K562 (cell line): ENCODE measurements at regions not wholly inside any gene's neighbourhood (a gene's known extent, or its start where the extent isn't known, plus 50 kb on each side); places are given as distances from the start of the nearest gene placed in this dataset.

Experiments used
- ATAC-seq: fragments of 200-7000 bp; cut with Tn5 transposase; 3 replicates; pipeline ENCODE4 v1.9.1; 2020; ENCODE audit warnings: moderate library complexity
- BruUV-seq: library from RNA; stranded (reverse); fragments of 400-500 nt; replicated peaks from 2 replicates; lab custom pipeline; 2021; lab: Mats Ljungman, UMichigan
- CTCF ChIA-PET: fragments of 300-600 bp; formaldehyde crosslinking; extraction: SDS; loops from one replicate; lab custom pipeline; 2021; ENCODE audit warnings: low intra/inter-chr PET ratio; lab: Yijun Ruan, JAX
- POLR2A ChIA-PET: fragments of 300-600, 350-650 bp; sonication (Branson Sonifier 250); formaldehyde crosslinking; extraction: SDS; loops from one replicate; lab custom pipeline; 2021; ENCODE audit warnings: antibody characterized with exemption, inconsistent platforms; lab: Yijun Ruan, JAX
- DNase-seq, 4 experiments: peaks; one replicate each; pipeline versions ENCODE4 v3.0.0 to v3.0.0-alpha.2; 2011 to 2018; ENCODE audit warnings: low spot score in 3 of 4, mixed read lengths in 3 of 4; ENCODE audit errors: extremely low read depth in 1 of 4
- FAIRE-seq: peaks from 2 replicates; lab custom pipeline; 2011; peaks lifted over from hg19 to GRCh38; lab: Jason Lieb, UNC
- H2AFZ ChIP-seq: 2 replicates; pipeline ENCODE4 v1.6.0; 2011; ENCODE audit warnings: low read depth, low read length, control low read depth, inconsistent platforms
- H3K27ac ChIP-seq: fragments of 200-600 bp; 3 replicates; pipeline ENCODE4 v1.8.0; 2011; ENCODE audit warnings: low read depth, mild to moderate bottlenecking, control low read depth, inconsistent platforms, low read length, moderate library complexity, mixed read lengths; ENCODE audit errors: extremely low read depth
- H3K27me3 ChIP-seq, 2 experiments: fragments of 300-600 bp in 1 of 2; 2 replicates in 1 of 2; 3 replicates in 1 of 2; pipeline versions ENCODE4 v1.6.0 to v1.8.0; 2011; ENCODE audit warnings: inconsistent platforms in 2 of 2, low read length in 2 of 2, mild to moderate bottlenecking in 1 of 2, mixed read lengths in 1 of 2, moderate library complexity in 1 of 2; ENCODE audit not compliant: control insufficient read depth in 2 of 2, insufficient read depth in 2 of 2
- H3K36me3 ChIP-seq: fragments of 300-600 bp; 3 replicates; pipeline ENCODE4 v1.8.0; 2011; ENCODE audit warnings: mild to moderate bottlenecking, low read length, inconsistent platforms; ENCODE audit not compliant: control insufficient read depth, insufficient read depth
- H3K4me1 ChIP-seq, 2 experiments: fragments of 200-600 bp in 1 of 2; replicated peaks in 1 of 2; 2 replicates in 1 of 2; 3 replicates in 1 of 2; pipeline versions ENCODE4 v1.5.1 to v1.8.0; 2011; ENCODE audit warnings: inconsistent platforms in 2 of 2, low read length in 2 of 2, mild to moderate bottlenecking in 1 of 2, mixed read lengths in 1 of 2, moderate library complexity in 1 of 2; ENCODE audit not compliant: control insufficient read depth in 2 of 2, insufficient read depth in 2 of 2
- H3K4me2 ChIP-seq: 2 replicates; pipeline ENCODE4 v1.6.1; 2011; ENCODE audit warnings: low read length, control low read depth, inconsistent platforms, mixed read lengths; ENCODE audit not compliant: insufficient read depth
- H3K4me3 ChIP-seq: fragments of 200-600 bp; sonication (generic), shearing (Covaris generic); 2 replicates; pipeline ENCODE4 v1.5.1; 2016; ENCODE audit warnings: control low read depth, inconsistent platforms
- H3K79me2 ChIP-seq: fragments of 200-600 bp; 3 replicates; pipeline ENCODE4 v1.8.0; 2011; ENCODE audit warnings: low read length, inconsistent platforms; ENCODE audit not compliant: control insufficient read depth, insufficient read depth
- H3K9ac ChIP-seq, 2 experiments: 2 replicates each; pipeline versions ENCODE4 v1.6.0 to v1.6.1; 2011; ENCODE audit warnings: low read depth in 2 of 2, low read length in 2 of 2, control low read depth in 1 of 2, inconsistent platforms in 1 of 2, mild to moderate bottlenecking in 1 of 2, mixed read lengths in 1 of 2; ENCODE audit not compliant: insufficient read depth in 1 of 2
- H3K9me1 ChIP-seq: one replicate; pipeline ENCODE4 v1.6.0; 2011; ENCODE audit warnings: inconsistent platforms, mild to moderate bottlenecking, low read length, moderate library complexity; ENCODE audit not compliant: control insufficient read depth, insufficient read depth
- H3K9me3 ChIP-seq: replicated peaks from 2 replicates; pipeline ENCODE4 v1.5.1; 2011; ENCODE audit warnings: low read depth, low read length, inconsistent platforms; ENCODE audit not compliant: control insufficient read depth, insufficient read depth
- H4K20me1 ChIP-seq: replicated peaks from 2 replicates; pipeline ENCODE4 v1.6.1; 2011; ENCODE audit warnings: low read length, inconsistent platforms, mixed read lengths; ENCODE audit not compliant: control insufficient read depth, insufficient read depth
- CBFA2T2 ChIP-seq: fragments of 450-650 bp; conservative IDR thresholded peaks from 2 replicates; pipeline ENCODE4 v1.6.1; 2017; ENCODE audit warnings: mild to moderate bottlenecking
- CREB1 ChIP-seq, 2 experiments: sonication (generic) in 1 of 2; formaldehyde crosslinking in 1 of 2; IDR thresholded peaks; 2 replicates each; pipeline versions ENCODE4 v1.6.1 to v1.8.0; 2012 to 2022; ENCODE audit warnings: inconsistent platforms in 1 of 2, mild to moderate bottlenecking in 1 of 2, missing genetic modification reagents in 1 of 2, moderate library complexity in 1 of 2
- ETV5 ChIP-seq: sonication (generic); formaldehyde crosslinking; IDR thresholded peaks from 2 replicates; pipeline ENCODE4 v1.4.0; 2020; ENCODE audit warnings: low read depth, mild to moderate bottlenecking, missing genetic modification reagents
- FIP1L1 ChIP-seq: fragments of 200-400 bp; formaldehyde crosslinking; IDR thresholded peaks from 2 replicates; pipeline ENCODE4 v1.6.1; 2018; ENCODE audit warnings: mild to moderate bottlenecking, low read depth, low read length; ENCODE audit not compliant: poor library complexity, severe bottlenecking
- HNRNPL ChIP-seq: fragments of 200-400 bp; formaldehyde crosslinking; IDR thresholded peaks from 2 replicates; pipeline ENCODE4 v1.6.1; 2017; ENCODE audit warnings: low read depth, mild to moderate bottlenecking, low read length
- KAT8 ChIP-seq: fragments of 450-650 bp; IDR thresholded peaks from 2 replicates; pipeline ENCODE4 v1.6.1; 2016; ENCODE audit warnings: low read depth, mild to moderate bottlenecking
- MGA ChIP-seq: fragments of 450-650 bp; IDR thresholded peaks from 2 replicates; pipeline ENCODE4 v1.6.1; 2016; ENCODE audit warnings: mild to moderate bottlenecking, moderate library complexity
- MXI1 ChIP-seq: IDR thresholded peaks from 2 replicates; pipeline ENCODE4 v1.6.1; 2011; ENCODE audit warnings: low read depth, mild to moderate bottlenecking, improper control_type of control experiment, low read length
- NCOA6 ChIP-seq: fragments of 450-650 bp; IDR thresholded peaks from 2 replicates; pipeline ENCODE4 v1.6.1; 2017; ENCODE audit warnings: mild to moderate bottlenecking
- SMARCA5 ChIP-seq: fragments of 450-650 bp; IDR thresholded peaks from 2 replicates; pipeline ENCODE4 v1.6.1; 2016
- WGBS: fragments of 100-300 bp; shearing (Covaris generic); methylation state at CpG from one replicate; pipeline ENCODE4 v1.1.6; 2016; ENCODE audit warnings: low coverage, mixed read lengths; ENCODE audit not compliant: insufficient coverage; ENCODE audit errors: missing lambda C conversion rate; 5-methylcytosine and 5-hydroxymethylcytosine counted together
- in situ Hi-C: fragments of 300-500 bp; cut with MboI; formaldehyde crosslinking; loops from 4 replicates; pipeline ENCODE4 v1.15.0; 2018; ENCODE audit warnings: inconsistent platforms, mixed read lengths
- intact Hi-C: fragments of 100-400 bp; cut with micrococcal nuclease; formaldehyde crosslinking; loops from 2 replicates; pipeline ENCODE4 v1.14.2; 2022

DNA sequence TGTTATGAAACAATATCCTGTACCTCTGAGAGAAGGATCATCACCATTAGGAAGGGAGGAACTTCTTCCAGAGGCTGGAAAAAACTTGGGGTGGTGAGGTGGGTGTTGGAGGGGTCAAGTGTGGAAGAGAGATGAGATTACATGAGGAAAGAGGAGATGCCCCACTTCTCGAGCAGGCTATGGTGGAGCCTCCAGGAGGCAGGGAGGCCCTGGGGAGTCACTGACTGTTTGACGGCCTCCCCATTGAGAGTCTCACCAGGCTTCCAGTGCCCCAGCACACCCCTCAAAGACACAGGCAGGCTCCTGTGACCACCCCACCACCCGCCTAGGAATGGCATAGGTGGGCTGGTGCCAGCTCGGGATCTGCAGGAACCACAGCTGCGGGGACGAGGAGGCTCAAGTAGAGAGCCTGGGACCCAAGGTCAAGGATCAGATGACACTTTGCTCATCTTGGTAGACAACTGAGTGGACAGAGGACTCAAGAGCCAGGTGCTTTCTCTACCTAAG, 185.3 kb upstream of the GDF10 start (continued):
- TF ChIP-seq MXI1 = no peak

GRCh38 chr10:47115322-47115721, 184.7 kb upstream of the GDF10 start:
- CTCF ChIA-PET = interaction anchor here (0.6 kb wide), 1 partner anchor 37 kb away, joined by 3 read pairs; no protein-coding TSS in a partner anchor

More at GRCh38 chr10:47115322-47115721, 184.7 kb upstream of the GDF10 start:
- Histone ChIP-seq H3K27me3 (peaks cover 8 to 27% of the 10 kb centered on the region in 2 experiments; a peak in 4 of 5 replicates), H3K79me2 (no peaks in the 10 kb centered on the region), H3K27ac (no peak overlapping the region), H4K20me1 (no peaks in the 10 kb centered on the region), H2AFZ (no peak overlapping the region), H3K36me3 (no peaks in the 10 kb centered on the region), H3K9ac (no peak overlapping the region), H3K9me3 (no peaks in the 10 kb centered on the region), H3K9me1 (no peaks in the 10 kb centered on the region), H3K4me3 (no peak overlapping the region)
- intact Hi-C loops = no loop called here
- no TSS peak for BruUV-seq
- no peak for FAIRE-seq
- 0% methylated on average over 8 of the region's 8 CpGs for WGBS
- no peak for ATAC-seq
- TF ChIP-seq MGA (no peak), NCOA6 (no peak), CBFA2T2 (no peak), FIP1L1 (no peak), HNRNPL (no peak), KAT8 (no peak), SMARCA5 (no peak), CREB1 (IDR thresholded peaks at IDR 0.05) (no peak), CREB1 (CRISPR knock-in tag; IDR thresholded peaks at IDR 0.05) (no peak), ETV5 (CRISPR knock-in tag) (no peak)
- TF ChIP-seq, all 486 proteins: peak for 0
- no peak overlapping the region for H3K4me2 ChIP-seq
- no peaks in the 10 kb centered on the region for H3K4me1 ChIP-seq
- DNase-seq = no peak
- POLR2A ChIA-PET = no interaction called here
- in situ Hi-C loops = no loop called here
